CD4-positive, alpha-beta T cell treated with Interleukin-17A for 1 hour (primary cell): ENCODE measurements at regions not wholly inside any gene's neighbourhood (a gene's known extent, or its start where the extent isn't known, plus 50 kb on each side); places are given as distances from the start of the nearest gene placed in this dataset.

ENCODE experiments used
- DNase-seq: peaks from one replicate; pipeline ENCODE4 v3.0.0-alpha.2; 2020

DNA sequence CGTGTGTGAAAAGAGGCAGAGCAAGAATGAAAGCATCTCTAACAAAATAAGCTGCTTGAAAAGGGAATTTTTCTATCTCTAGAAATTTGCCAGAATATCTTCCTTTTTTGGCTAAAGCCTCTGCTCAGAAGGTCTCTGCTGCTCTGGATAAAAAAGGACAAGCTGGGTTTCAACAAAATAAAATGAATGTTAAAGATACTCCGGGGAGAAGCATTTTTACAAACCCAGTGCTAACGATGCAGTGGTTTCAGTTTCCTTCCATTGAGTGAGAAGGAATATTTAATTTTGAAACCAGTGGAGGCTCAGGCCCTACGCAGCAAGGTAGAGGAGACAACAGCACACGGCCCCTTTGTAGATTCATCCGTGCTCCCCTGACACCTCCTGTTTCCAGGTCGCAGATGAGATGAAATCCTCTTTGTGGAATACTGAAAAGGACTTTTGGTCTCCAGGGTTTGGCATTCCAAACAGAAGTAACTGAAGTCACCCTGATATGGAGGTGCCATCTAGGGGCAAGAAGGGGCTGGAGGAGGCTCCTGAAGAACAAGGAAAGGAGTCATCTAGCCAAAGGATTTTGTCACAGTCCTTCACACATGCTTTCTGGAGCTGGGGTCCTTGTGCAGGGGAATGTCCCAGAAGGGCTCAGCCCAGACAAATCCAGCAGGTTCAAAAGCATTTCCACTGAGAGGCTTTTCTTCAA is 65.7 kb upstream of the SYT6 start:
- no peak for DNase-seq

GRCh38 chr1:114218361-114219171 is 64.9 kb upstream of the SYT6 start:
- no peak for DNase-seq

DNA sequence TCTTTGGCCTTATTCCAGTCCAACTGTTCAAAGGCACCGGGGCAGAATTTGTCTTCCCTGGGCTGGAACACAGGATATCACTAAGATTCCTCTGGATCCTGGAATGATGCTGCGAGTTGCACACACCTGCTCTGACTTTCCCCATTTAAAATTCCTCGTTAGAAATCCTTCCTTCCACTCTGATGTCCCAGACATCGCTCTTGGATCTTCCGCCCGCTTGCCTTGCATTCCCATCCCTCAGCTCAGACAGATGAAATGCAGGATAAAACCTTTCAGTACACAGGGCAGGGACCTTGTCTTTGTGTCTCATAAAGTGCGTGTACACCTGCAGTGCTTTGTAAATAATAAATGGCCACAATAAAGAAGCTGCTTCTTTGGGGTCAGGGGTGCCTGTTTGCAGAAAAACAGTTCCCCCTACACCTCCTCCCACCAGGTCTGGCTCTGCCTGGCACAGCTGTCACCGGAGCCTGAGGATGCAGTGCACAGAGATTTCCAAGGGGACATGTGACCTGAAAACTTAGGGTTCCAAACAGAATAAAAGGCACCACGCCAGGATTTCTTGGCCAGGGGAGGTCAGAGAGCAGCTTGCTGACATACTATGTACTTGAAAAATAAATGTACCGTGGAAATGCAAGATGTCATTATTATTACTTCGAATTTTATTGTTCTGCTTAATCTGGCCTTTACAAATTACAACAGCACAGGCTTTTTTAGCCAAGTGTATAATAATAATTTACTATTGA is 62.9 kb upstream of the SYT6 start:
- DNase-seq, result no peak

DNA sequence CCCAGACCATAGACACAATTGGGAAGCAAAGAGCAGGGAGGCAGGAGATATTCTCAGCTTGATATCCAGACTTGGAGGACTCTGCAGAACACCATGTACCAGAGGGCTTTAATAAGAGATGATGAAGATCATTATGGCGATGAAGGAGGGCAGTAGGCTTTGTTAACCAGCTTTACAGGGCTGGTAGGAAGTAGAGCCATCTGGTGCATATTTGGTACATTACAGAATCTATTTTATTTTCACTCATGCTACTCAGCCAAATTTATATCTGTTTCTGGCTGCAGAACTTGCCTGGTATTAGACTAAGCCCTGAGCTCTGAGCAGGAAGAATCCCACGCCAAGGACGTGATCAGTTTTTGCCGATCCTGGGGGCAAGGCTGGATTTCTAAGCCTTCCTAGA is 61.8 kb upstream of the SYT6 start:
- no peak for DNase-seq

DNA sequence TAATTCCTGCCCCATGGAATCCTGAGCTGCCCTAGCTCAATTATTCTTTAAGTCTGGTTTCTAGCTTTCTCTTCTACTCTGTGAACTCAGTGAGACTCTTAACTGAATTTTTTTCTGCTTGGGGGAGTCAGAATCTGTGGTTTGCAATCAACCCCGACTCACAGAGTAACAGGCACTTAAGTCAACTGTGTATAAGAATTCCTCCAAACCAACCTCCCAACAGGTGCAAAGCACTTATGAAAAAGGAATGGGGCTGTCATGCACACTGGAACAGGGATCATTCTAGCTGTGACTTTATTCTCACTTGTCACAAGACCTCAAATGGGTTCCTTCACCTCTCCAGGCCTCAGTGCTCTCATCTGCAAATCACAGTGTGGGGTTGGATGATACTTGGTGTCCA is 60.3 kb upstream of the SYT6 start:
- DNase-seq, result no peak

- DNase-seq, result no peak
Observed at GRCh38 chr1:114209971-114210370, 56.3 kb upstream of the SYT6 start.

DNA sequence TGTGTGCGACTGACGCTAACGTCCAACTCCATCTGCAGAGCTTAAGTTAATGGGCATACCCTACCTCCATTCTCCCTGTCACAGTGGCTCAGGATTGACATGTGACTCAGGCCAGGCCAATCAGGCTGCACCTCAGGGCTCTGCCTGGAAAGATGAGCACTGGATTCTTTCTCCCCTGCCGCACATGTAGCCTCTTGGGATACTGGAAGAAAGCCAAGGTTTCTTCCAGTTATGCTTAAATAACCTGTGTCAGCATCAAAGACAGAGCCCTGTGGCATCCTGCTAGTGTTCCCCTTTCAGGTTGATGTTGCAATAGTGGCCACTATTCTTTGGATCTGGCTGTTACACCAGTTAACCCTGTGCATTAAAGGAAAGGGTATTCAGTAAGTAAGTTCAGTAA is 55.0 kb upstream of the SYT6 start:
- DNase-seq, result no peak

GRCh38 chr1:114208106-114208505 is 54.4 kb upstream of the SYT6 start:
- no peak for DNase-seq

DNA sequence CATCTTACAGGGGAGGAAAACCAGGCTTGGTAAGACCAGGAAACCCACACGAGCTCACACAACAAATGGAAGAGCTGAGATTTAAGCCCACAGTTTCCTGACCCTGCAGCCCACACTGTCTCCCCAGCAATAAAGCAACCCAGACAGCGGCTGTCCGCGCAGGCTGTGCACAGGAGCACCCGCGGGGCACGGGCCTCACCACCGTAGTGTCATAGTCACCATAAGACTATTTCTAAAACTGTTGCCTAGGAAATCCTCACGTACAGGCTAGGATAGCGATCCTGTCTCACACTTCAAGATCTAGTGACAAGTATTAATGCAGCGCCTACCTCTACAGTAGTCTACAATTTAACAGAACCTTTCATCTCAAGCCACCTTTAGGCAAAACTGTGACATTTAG is 54.0 kb upstream of the SYT6 start:
- no peak for DNase-seq

GRCh38 chr1:114206392-114206791 is 52.7 kb upstream of the SYT6 start:
- no peak for DNase-seq

GRCh38 chr1:114203595-114204128 is 50.0 kb upstream of the SYT6 start:
- DNase-seq, result no peak
